Gastroesophageal sphincter (tissue), 4 donors: ENCODE measurements at regions not wholly inside any gene's neighbourhood (a gene's known extent, or its start where the extent isn't known, plus 50 kb on each side); places are given as distances from the start of the nearest gene placed in this dataset.

Experiments used
- ATAC-seq: fragments of 150-250 bp; one replicate; pipeline ENCODE4 v1.9.1; 2016; ENCODE audit warnings: mild to moderate bottlenecking, moderate library complexity
- H3K27ac ChIP-seq, 4 donors: fragments of 200-600 bp; sonication (generic) in 3 of 4; 1 replicate in 3 of 4; 2 replicates in 1 of 4; pipeline ENCODE4 v1.5.1; 2016 to 2019
- H3K27me3 ChIP-seq: fragments of 200-600 bp; sonication (generic); one replicate; pipeline ENCODE4 v1.5.1; 2019
- H3K36me3 ChIP-seq, 2 donors: fragments of 200-600 bp; sonication (generic); one replicate each; pipeline ENCODE4 v1.5.1; 2019; ENCODE audit warnings: control low read depth in 1 of 2
- H3K4me1 ChIP-seq, 3 donors: fragments of 200-600 bp; sonication (generic); 1 replicate in 2 of 3; 2 replicates in 1 of 3; pipeline ENCODE4 v1.5.1; 2016 to 2019; ENCODE audit warnings: control low read depth in 2 of 3
- H3K4me3 ChIP-seq, 2 donors: fragments of 200-600 bp; sonication (generic); one replicate each; pipeline ENCODE4 v1.5.1; 2019; ENCODE audit warnings: mild to moderate bottlenecking in 1 of 2, moderate library complexity in 1 of 2
- H3K9me3 ChIP-seq, 3 donors: fragments of 200-600 bp; sonication (generic); one replicate each; pipeline ENCODE4 v1.5.1; 2017 to 2019; ENCODE audit warnings: control low read depth in 2 of 3
- CTCF ChIP-seq, 4 experiments: fragments of 200-600 bp in 2 of 4; fragments of 450-650 bp in 2 of 4; sonication (generic) in 1 of 4; IDR thresholded peaks; one replicate each; pipeline ENCODE4 v1.5.1; 2017 to 2019; ENCODE audit warnings: antibody characterized with exemption in 4 of 4, mild to moderate bottlenecking in 2 of 4, moderate library complexity in 2 of 4
- EP300 ChIP-seq: sonication (generic); formaldehyde crosslinking; IDR thresholded peaks from one replicate; pipeline ENCODE4 v1.6.1; 2017; ENCODE audit warnings: antibody characterized with exemption, mild to moderate bottlenecking
- POLR2A ChIP-seq, 2 donors: fragments of 450-650 bp; IDR thresholded peaks; one replicate each; pipeline ENCODE4 v1.6.1; 2017; ENCODE audit warnings: antibody characterized with exemption in 2 of 2, mild to moderate bottlenecking in 2 of 2, moderate library complexity in 1 of 2
- POLR2AphosphoS5 ChIP-seq: sonication (generic); formaldehyde crosslinking; IDR thresholded peaks from one replicate; pipeline ENCODE4 v1.6.1; 2017; ENCODE audit warnings: antibody characterized with exemption
- WGBS, 2 donors: methylation state at CpG; one replicate each; pipeline ENCODE4 v1.1.5; 2018; ENCODE audit warnings: low coverage in 1 of 2; 5-methylcytosine and 5-hydroxymethylcytosine counted together

GRCh38 chr6:114863610-114864009, 520.8 kb upstream of the HS3ST5 start:
- TF ChIP-seq POLR2AphosphoS5 (no peak), EP300 (no peak), POLR2A (IDR thresholded peaks at IDR 0.05) (no peak), CTCF (IDR thresholded peaks at IDR 0.05) (no peak)
- no peaks in the 10 kb centered on the region for H3K4me1 ChIP-seq
- no peaks in the 10 kb centered on the region for H3K27me3 ChIP-seq
- 42 to 67% methylated on average over 2 of the region's 2 CpGs for WGBS, 2 donors
- no peak overlapping the region for H3K27ac ChIP-seq
- no peak for ATAC-seq
- H3K4me3 ChIP-seq: no peak overlapping the region
- no peaks in the 10 kb centered on the region for H3K36me3 ChIP-seq
- H3K9me3 ChIP-seq: peaks cover 0 to 6% (median 0%) of the 10 kb centered on the region in 3 donors

- Histone ChIP-seq H3K9me3 (peaks cover 0 to 6% (median 0%) of the 10 kb centered on the region in 3 donors), H3K36me3 (no peaks in the 10 kb centered on the region), H3K27ac (no peak overlapping the region), H3K4me1 (no peaks in the 10 kb centered on the region), H3K27me3 (no peaks in the 10 kb centered on the region), H3K4me3 (no peak overlapping the region)
- 55 to 64% methylated on average over 2 of the region's 2 CpGs for WGBS, 2 donors
- TF ChIP-seq POLR2A (IDR thresholded peaks at IDR 0.05) (no peak), EP300 (no peak), CTCF (IDR thresholded peaks at IDR 0.05) (no peak), POLR2AphosphoS5 (no peak)
- no peak for ATAC-seq
Measured at GRCh38 chr6:114862819-114863218, 520.0 kb upstream of the HS3ST5 start.

DNA sequence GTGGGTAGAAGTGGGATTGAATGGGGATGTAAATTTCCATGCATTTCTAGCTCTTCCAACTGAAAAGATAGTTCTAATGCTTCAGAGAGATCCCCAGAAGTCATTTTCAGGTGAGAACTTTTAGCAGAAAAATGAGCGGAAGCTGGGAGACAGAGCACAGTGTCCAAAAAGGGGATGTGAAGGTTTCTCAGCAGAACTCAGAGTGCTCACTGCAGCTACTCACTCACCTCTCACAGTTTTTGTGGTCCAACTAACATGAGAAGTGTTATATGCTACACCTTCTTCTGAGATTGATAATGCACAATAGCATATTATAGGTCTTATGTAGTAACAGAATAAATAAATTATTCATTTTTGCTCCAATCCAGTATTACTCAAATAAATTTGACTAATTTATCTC, 519.2 kb upstream of the HS3ST5 start:
- Histone ChIP-seq H3K4me1 (no peaks in the 10 kb centered on the region), H3K9me3 (peaks cover 0 to 6% (median 0%) of the 10 kb centered on the region in 3 donors), H3K27ac (no peak overlapping the region), H3K36me3 (no peaks in the 10 kb centered on the region), H3K4me3 (no peak overlapping the region), H3K27me3 (no peaks in the 10 kb centered on the region)
- no peak for TF ChIP-seq POLR2AphosphoS5
- TF ChIP-seq POLR2A (IDR thresholded peaks at IDR 0.05): no peak
- TF ChIP-seq CTCF (IDR thresholded peaks at IDR 0.05): no peak
- no peak for TF ChIP-seq EP300
- WGBS, 2 donors: 57 to 100% methylated on average over 1 of the region's 1 CpG
- no peak for ATAC-seq

- 78% methylated on average over 1 of the region's 1 CpG; no CpG with 5 or more reads in 1 of the 2 donors for WGBS, 2 donors
Measured at GRCh38 chr6:114844359-114844758, 501.5 kb upstream of the HS3ST5 start.

More at GRCh38 chr6:114844359-114844758, 501.5 kb upstream of the HS3ST5 start:
- Histone ChIP-seq H3K27me3 (no peaks in the 10 kb centered on the region), H3K36me3 (no peaks in the 10 kb centered on the region), H3K9me3 (peaks cover 0 to 11% (median 0%) of the 10 kb centered on the region in 3 donors), H3K4me3 (no peak overlapping the region), H3K27ac (no peak overlapping the region), H3K4me1 (no peaks in the 10 kb centered on the region)
- no peak for ATAC-seq
- no peak for TF ChIP-seq EP300
- no peak for TF ChIP-seq POLR2A (IDR thresholded peaks at IDR 0.05)
- no peak for TF ChIP-seq POLR2AphosphoS5
- TF ChIP-seq CTCF (IDR thresholded peaks at IDR 0.05): no peak
